Liver (tissue), 7 donors: ENCODE measurements at regions not wholly inside any gene's neighbourhood (a gene's known extent, or its start where the extent isn't known, plus 50 kb on each side); places are given as distances from the start of the nearest gene placed in this dataset.

Experiments used
- DNase-seq: peaks from one replicate; pipeline ENCODE4 v3.0.0-alpha.2; 2017; ENCODE audit warnings: low spot score
- H3K27ac ChIP-seq, 2 donors: one replicate each; pipeline ENCODE4 v1.7.0; 2013; ENCODE audit warnings: inconsistent platforms in 2 of 2, low read length in 2 of 2, control low read depth in 1 of 2, low read depth in 1 of 2, mild to moderate bottlenecking in 1 of 2
- H3K27me3 ChIP-seq, 4 donors: one replicate each; pipeline versions ENCODE4 v1.6.1 to v1.7.0; 2013; ENCODE audit warnings: low read length in 3 of 4, inconsistent platforms in 1 of 4, mild to moderate bottlenecking in 1 of 4, moderate library complexity in 1 of 4; ENCODE audit not compliant: control insufficient read depth in 4 of 4, insufficient read depth in 4 of 4
- H3K36me3 ChIP-seq, 4 donors: one replicate each; pipeline versions ENCODE4 v1.6.1 to v1.7.0; 2013; ENCODE audit warnings: low read length in 3 of 4, mild to moderate bottlenecking in 3 of 4, low read depth in 1 of 4, moderate library complexity in 1 of 4; ENCODE audit not compliant: control insufficient read depth in 4 of 4, insufficient read depth in 3 of 4
- H3K4me1 ChIP-seq, 4 donors: one replicate each; pipeline versions ENCODE4 v1.6.1 to v1.7.0; 2013; ENCODE audit warnings: low read length in 3 of 4, mild to moderate bottlenecking in 3 of 4, moderate library complexity in 1 of 4; ENCODE audit not compliant: control insufficient read depth in 4 of 4, insufficient read depth in 4 of 4
- H3K4me3 ChIP-seq, 3 donors: one replicate each; pipeline versions ENCODE4 v1.6.1 to v1.7.0; 2013; ENCODE audit warnings: low read length in 3 of 3, control low read depth in 1 of 3, low read depth in 1 of 3, mild to moderate bottlenecking in 1 of 3
- H3K9ac ChIP-seq, 2 donors: one replicate each; pipeline ENCODE4 v1.7.0; 2013; ENCODE audit warnings: low read length in 2 of 2, mild to moderate bottlenecking in 2 of 2, moderate library complexity in 2 of 2, control low read depth in 1 of 2, low read depth in 1 of 2
- H3K9me3 ChIP-seq, 4 donors: one replicate each; pipeline versions ENCODE4 v1.6.1 to v1.7.0; 2013; ENCODE audit warnings: low read length in 3 of 4; ENCODE audit not compliant: control insufficient read depth in 4 of 4
- ATF3 ChIP-seq: IDR thresholded peaks from 2 replicates; pipeline ENCODE4 v1.6.1; 2016; ENCODE audit warnings: antibody characterized with exemption
- EGR1 ChIP-seq, 2 donors: IDR thresholded peaks; 2 replicates each; pipeline ENCODE4 v1.6.1; 2016 to 2018; ENCODE audit warnings: antibody characterized with exemption in 2 of 2, low read depth in 2 of 2
- FOXA1 ChIP-seq: IDR thresholded peaks from 2 replicates; pipeline ENCODE4 v1.6.1; 2016; ENCODE audit warnings: antibody characterized with exemption
- FOXA2 ChIP-seq: IDR thresholded peaks from 2 replicates; pipeline ENCODE4 v1.6.1; 2016; ENCODE audit warnings: antibody characterized with exemption
- GABPA ChIP-seq, 2 donors: IDR thresholded peaks in 1 of 2; conservative IDR thresholded peaks in 1 of 2; 2 replicates each; pipeline ENCODE4 v1.6.1; 2016; ENCODE audit warnings: antibody characterized with exemption in 2 of 2, mild to moderate bottlenecking in 1 of 2, moderate library complexity in 1 of 2
- HNF4G ChIP-seq: IDR thresholded peaks from 2 replicates; pipeline ENCODE4 v1.6.1; 2016; ENCODE audit warnings: antibody characterized with exemption
- MAX ChIP-seq: IDR thresholded peaks from 2 replicates; pipeline ENCODE4 v1.6.1; 2016; ENCODE audit warnings: antibody characterized with exemption
- NR2F2 ChIP-seq: IDR thresholded peaks from 2 replicates; pipeline ENCODE4 v1.6.1; 2016; ENCODE audit warnings: antibody characterized with exemption
- RAD21 ChIP-seq, 2 donors: IDR thresholded peaks; 2 replicates each; pipeline ENCODE4 v1.6.1; 2016; ENCODE audit warnings: antibody characterized with exemption in 2 of 2, mild to moderate bottlenecking in 2 of 2
- REST ChIP-seq: IDR thresholded peaks from 2 replicates; pipeline ENCODE4 v1.6.1; 2016; ENCODE audit warnings: antibody characterized with exemption, mild to moderate bottlenecking
- RXRA ChIP-seq, 2 donors: IDR thresholded peaks; 2 replicates each; pipeline ENCODE4 v1.6.1; 2017 to 2018; ENCODE audit warnings: antibody characterized with exemption in 2 of 2, mild to moderate bottlenecking in 1 of 2
- SP1 ChIP-seq: IDR thresholded peaks from 2 replicates; pipeline ENCODE4 v1.6.1; 2018; ENCODE audit warnings: antibody characterized with exemption, mild to moderate bottlenecking
- TAF1 ChIP-seq: conservative IDR thresholded peaks from 2 replicates; pipeline ENCODE4 v1.6.1; 2016; ENCODE audit warnings: antibody characterized with exemption, mild to moderate bottlenecking
- YY1 ChIP-seq: IDR thresholded peaks from 2 replicates; pipeline ENCODE4 v1.6.1; 2016; ENCODE audit warnings: antibody characterized with exemption, mild to moderate bottlenecking
- WGBS: extraction: QIAGEN DNeasy Blood & Tissue Kit; methylation state at CpG from one replicate; pipeline ENCODE4 v1.1.7; 2013; 5-methylcytosine and 5-hydroxymethylcytosine counted together
- donor health status: healthy.
- donor health status: healthy.
- donor health status: healthy.
- donor health status: healthy.

- no peak for TF ChIP-seq NR2F2
- TF ChIP-seq REST: no peak
- TF ChIP-seq SP1: no peak
- no peak for TF ChIP-seq EGR1 (IDR thresholded peaks at IDR 0.05; ENCODE audit: low read depth in 2 of 2)
- TF ChIP-seq HNF4G: no peak
- no peak for TF ChIP-seq RAD21 (IDR thresholded peaks at IDR 0.05)
- no peak for TF ChIP-seq ATF3
- TF ChIP-seq TAF1: no peak
- no peak for TF ChIP-seq YY1
- TF ChIP-seq RXRA (IDR thresholded peaks at IDR 0.05): no peak
- H3K27me3 ChIP-seq: no peaks in the 10 kb centered on the region
- DNase-seq: no peak
- H3K4me1 ChIP-seq: no peaks in the 10 kb centered on the region
- H3K36me3 ChIP-seq: no peaks in the 10 kb centered on the region
- H3K9me3 ChIP-seq: peaks cover 0 to 3% (median 0%) of the 10 kb centered on the region in 4 donors
- H3K4me3 ChIP-seq: no peak overlapping the region
- 80% methylated on average over 9 of the region's 9 CpGs for WGBS
- no peak overlapping the region for H3K27ac ChIP-seq
- H3K9ac ChIP-seq: no peak overlapping the region
Measured at GRCh38 chr3:76293856-76294255, 508.5 kb upstream of the ZNF717 start.

DNA sequence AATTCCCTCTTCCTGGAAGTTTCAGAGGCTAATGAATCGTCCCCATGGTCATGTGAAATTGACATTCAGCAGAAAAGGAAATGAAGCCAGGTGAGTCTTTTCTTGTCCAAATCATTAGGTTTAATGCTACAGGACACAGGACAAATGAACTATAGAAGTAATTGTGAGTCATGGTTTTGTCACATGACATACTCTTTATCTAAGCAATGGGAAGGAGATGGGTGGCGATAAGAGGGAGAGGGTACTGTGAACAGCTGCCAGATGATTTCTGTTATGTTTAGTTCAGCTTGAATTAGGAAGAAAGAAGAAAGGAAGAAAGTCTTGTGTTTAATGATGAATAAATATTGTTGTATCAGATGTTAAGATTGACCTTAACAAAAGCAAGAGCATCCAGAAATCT is 515.4 kb upstream of the ZNF717 start:
- H3K9ac ChIP-seq: no peak overlapping the region
- peaks cover 0 to 3% (median 0%) of the 10 kb centered on the region in 4 donors for H3K9me3 ChIP-seq
- no peaks in the 10 kb centered on the region for H3K27me3 ChIP-seq
- DNase-seq: no peak
- no peak overlapping the region for H3K27ac ChIP-seq
- TF ChIP-seq FOXA2 (no peak), ATF3 (no peak), TAF1 (no peak), GABPA (IDR thresholded peaks at IDR 0.05 in 1 of 2, conservative IDR thresholded peaks at IDR 0.05 in 1 of 2) (no peak), MAX (no peak), FOXA1 (no peak), RAD21 (IDR thresholded peaks at IDR 0.05) (no peak), HNF4G (no peak), RXRA (IDR thresholded peaks at IDR 0.05) (no peak), EGR1 (IDR thresholded peaks at IDR 0.05; ENCODE audit: low read depth in 2 of 2) (no peak), REST (no peak), YY1 (no peak)
- WGBS: 82% methylated on average over 2 of the region's 2 CpGs
- no peaks in the 10 kb centered on the region for H3K36me3 ChIP-seq
- H3K4me1 ChIP-seq: no peaks in the 10 kb centered on the region
- H3K4me3 ChIP-seq: no peak overlapping the region
